Astrocyte (in vitro differentiated cells and primary cell): ENCODE measurements at regions not wholly inside any gene's neighbourhood (a gene's known extent, or its start where the extent isn't known, plus 50 kb on each side); places are given as distances from the start of the nearest gene placed in this dataset.

Source experiments
- CTCF ChIP-seq: IDR thresholded peaks from 2 replicates; pipeline ENCODE4 v1.5.1; 2011; ENCODE audit warnings: low read depth, mild to moderate bottlenecking, inconsistent platforms, low read length, moderate library complexity; ENCODE audit not compliant: insufficient read depth
- EZH2 ChIP-seq: IDR thresholded peaks from 2 replicates; pipeline ENCODE4 v1.6.1; 2012; ENCODE audit warnings: mild to moderate bottlenecking, low read length, inconsistent platforms; ENCODE audit not compliant: insufficient read depth

GRCh38 chr3:104632947-104633346 is 733.8 kb upstream of the ALCAM start:
- TF ChIP-seq CTCF, result no peak
- TF ChIP-seq EZH2, result no peak
